Body of pancreas (tissue), 4 donors: ENCODE measurements at regions not wholly inside any gene's neighbourhood (a gene's known extent, or its start where the extent isn't known, plus 50 kb on each side); places are given as distances from the start of the nearest gene placed in this dataset.

Experiments
- ATAC-seq: fragments of 150-250 bp; one replicate; pipeline ENCODE4 v1.9.1; 2016
- DNase-seq, 4 donors: peaks; one replicate each; pipeline ENCODE4 v3.0.0-alpha.2; 2019
- H3K27ac ChIP-seq, 4 donors: fragments of 200-600 bp; sonication (generic); 1 replicate in 3 of 4; 2 replicates in 1 of 4; pipeline versions ENCODE4 v1.5.1 to v1.6.1; 2016 to 2019; ENCODE audit warnings: mild to moderate bottlenecking in 1 of 4, mixed read lengths in 1 of 4, moderate library complexity in 1 of 4
- H3K27me3 ChIP-seq, 2 donors: fragments of 200-600 bp; sonication (generic); one replicate each; pipeline ENCODE4 v1.6.0; 2016; ENCODE audit warnings: mild to moderate bottlenecking in 1 of 2
- H3K36me3 ChIP-seq, 2 donors: fragments of 200-600 bp; sonication (generic); replicated peaks in 1 of 2; 2 replicates each; pipeline ENCODE4 v1.5.1; 2016; ENCODE audit warnings: low read depth in 2 of 2; ENCODE audit not compliant: insufficient read depth in 1 of 2
- H3K4me1 ChIP-seq: fragments of 200-600 bp; sonication (generic); one replicate; pipeline ENCODE4 v1.6.0; 2016
- H3K4me3 ChIP-seq, 2 donors: fragments of 200-600 bp; sonication (generic); 1 replicate in 1 of 2; 2 replicates in 1 of 2; pipeline ENCODE4 v1.5.1; 2016 to 2019
- H3K9me3 ChIP-seq, 3 donors: fragments of 200-600 bp; sonication (generic); 1 replicate in 2 of 3; 2 replicates in 1 of 3; pipeline ENCODE4 v1.5.1; 2016
- CTCF ChIP-seq, 7 experiments: fragments of 450-650 bp in 4 of 7; fragments of 200-600 bp in 3 of 7; sonication (generic) in 3 of 7; IDR thresholded peaks; one replicate each; pipeline ENCODE4 v1.5.1; 2016 to 2019; ENCODE audit warnings: antibody characterized with exemption in 7 of 7
- POLR2A ChIP-seq, 3 donors: fragments of 450-650 bp; IDR thresholded peaks; one replicate each; pipeline ENCODE4 v1.6.1; 2016; ENCODE audit warnings: antibody characterized with exemption in 3 of 3, mild to moderate bottlenecking in 2 of 3
- WGBS, 2 donors: methylation state at CpG; one replicate each; pipeline ENCODE4 v1.1.5; 2017; 5-methylcytosine and 5-hydroxymethylcytosine counted together
- intact Hi-C: fragments of 100-400 bp; cut with DNase I; formaldehyde crosslinking; loops from one replicate; pipeline ENCODE4 v1.15.1; 2023

- no peak for TF ChIP-seq CTCF (IDR thresholded peaks at IDR 0.05)
- TF ChIP-seq POLR2A (IDR thresholded peaks at IDR 0.05): no peak
- DNase-seq (no peak), ATAC-seq (no peak)
- WGBS, 2 donors: 86 to 96% methylated on average over 2 of the region's 2 CpGs
- Histone ChIP-seq H3K9me3 (no peaks in the 10 kb centered on the region), H3K4me3 (no peak overlapping the region), H3K27ac (no peak overlapping the region), H3K4me1 (no peaks in the 10 kb centered on the region), H3K36me3 (no peaks in the 10 kb centered on the region), H3K27me3 (no peaks in the 10 kb centered on the region)
- intact Hi-C loops: no loop called here
Observed at GRCh38 chr13:110789871-110790270, 76.4 kb downstream of the ING1 start.

GRCh38 chr13:110790371-110790770, 76.9 kb downstream of the ING1 start:
- TF ChIP-seq CTCF (IDR thresholded peaks at IDR 0.05) (no peak), POLR2A (IDR thresholded peaks at IDR 0.05) (no peak)
- no peak for ATAC-seq
- Histone ChIP-seq H3K4me3 (no peak overlapping the region), H3K4me1 (no peaks in the 10 kb centered on the region), H3K27ac (no peak overlapping the region), H3K27me3 (no peaks in the 10 kb centered on the region), H3K9me3 (no peaks in the 10 kb centered on the region), H3K36me3 (no peaks in the 10 kb centered on the region)
- 86 to 96% methylated on average over 3 of the region's 3 CpGs for WGBS, 2 donors
- intact Hi-C loops: no loop called here
- DNase-seq: no peak

GRCh38 chr13:110794209-110794608, 80.7 kb downstream of the ING1 start:
- no peak overlapping the region for H3K4me3 ChIP-seq
- TF ChIP-seq CTCF (IDR thresholded peaks at IDR 0.05): no peak
- TF ChIP-seq POLR2A (IDR thresholded peaks at IDR 0.05): no peak
- H3K27ac ChIP-seq: no peak overlapping the region
- ATAC-seq (no peak), DNase-seq (no peak)
- intact Hi-C loops: no loop called here
- H3K4me1 ChIP-seq: peaks cover 4% of the 10 kb centered on the region
- WGBS, 2 donors: 83 to 95% methylated on average over 4 to 7 of the region's 7 CpGs
- H3K27me3 ChIP-seq: no peaks in the 10 kb centered on the region
- no peaks in the 10 kb centered on the region for H3K9me3 ChIP-seq
- H3K36me3 ChIP-seq: no peaks in the 10 kb centered on the region

GRCh38 chr13:110797230-110797877, 83.9 kb downstream of the ING1 start:
- WGBS, 2 donors: 46 to 51% methylated on average over 9 of the region's 9 CpGs
- no peak overlapping the region for H3K4me3 ChIP-seq
- no peaks in the 10 kb centered on the region for H3K9me3 ChIP-seq
- intact Hi-C loops: no loop called here
- no peak for TF ChIP-seq POLR2A (IDR thresholded peaks at IDR 0.05)
- no peak for TF ChIP-seq CTCF (IDR thresholded peaks at IDR 0.05)
- ATAC-seq (no peak), DNase-seq (no peak)
- H3K27me3 ChIP-seq: no peaks in the 10 kb centered on the region
- H3K36me3 ChIP-seq: no peaks in the 10 kb centered on the region
- H3K4me1 ChIP-seq: peaks cover 4% of the 10 kb centered on the region
- no peak overlapping the region for H3K27ac ChIP-seq
